H1 (cell line): ENCODE measurements at regions not wholly inside any gene's neighbourhood (a gene's known extent, or its start where the extent isn't known, plus 50 kb on each side); places are given as distances from the start of the nearest gene placed in this dataset.

Experiments
- CTCF ChIA-PET: fragments of 300-600 bp; sonication (Branson Sonifier 250); formaldehyde crosslinking; loops from one replicate; lab custom pipeline; 2021; ENCODE audit not compliant: partially characterized antibody; lab: Charles Lee
- POLR2A ChIA-PET: fragments of 300-600 bp; sonication (Branson Sonifier 250); formaldehyde crosslinking; loops from one replicate; lab custom pipeline; 2021; ENCODE audit warnings: inconsistent platforms; ENCODE audit not compliant: partially characterized antibody; lab: Charles Lee
- DNase-seq, 2 experiments: peaks; one replicate each; pipeline versions ENCODE4 v3.0.0 to v3.0.0-alpha.2; 2010 to 2022; ENCODE audit warnings: low spot score in 2 of 2, low read depth in 1 of 2, mixed read lengths in 1 of 2
- FAIRE-seq: peaks from 2 replicates; lab custom pipeline; 2011; peaks lifted over from hg19 to GRCh38; lab: Jason Lieb, UNC
- H2AFZ ChIP-seq: 2 replicates; pipeline ENCODE4 v1.8.1; 2012; ENCODE audit warnings: low read length, inconsistent platforms
- H2AK5ac ChIP-seq: 2 replicates; pipeline ENCODE4 v1.6.1; 2013; ENCODE audit warnings: low read depth, low read length
- H2BK120ac ChIP-seq: replicated peaks from 2 replicates; pipeline ENCODE3; 2013; ENCODE audit warnings: low read depth, low read length, inconsistent platforms
- H2BK12ac ChIP-seq: 2 replicates; pipeline ENCODE4 v1.6.1; 2013; ENCODE audit warnings: low read depth, low read length
- H2BK15ac ChIP-seq: 2 replicates; pipeline ENCODE4 v1.6.1; 2013; ENCODE audit warnings: low read length
- H2BK20ac ChIP-seq: 2 replicates; pipeline ENCODE4 v1.6.1; 2013; ENCODE audit warnings: low read length
- H2BK5ac ChIP-seq: 2 replicates; pipeline ENCODE4 v1.6.1; 2013; ENCODE audit warnings: low read depth, low read length
- H3K14ac ChIP-seq: 2 replicates; pipeline ENCODE4 v1.6.1; 2013; ENCODE audit warnings: inconsistent platforms; ENCODE audit not compliant: insufficient read length
- H3K18ac ChIP-seq: 2 replicates; pipeline ENCODE4 v1.6.1; 2013; ENCODE audit warnings: low read length; ENCODE audit errors: extremely low read depth
- H3K23ac ChIP-seq: 2 replicates; pipeline ENCODE4 v1.6.1; 2013; ENCODE audit warnings: inconsistent platforms; ENCODE audit not compliant: insufficient read length
- H3K23me2 ChIP-seq: 2 replicates; pipeline ENCODE4 v1.6.1; 2013; ENCODE audit warnings: low read depth, low read length
- H3K27ac ChIP-seq: 2 replicates; pipeline ENCODE4 v1.6.1; 2011; ENCODE audit warnings: low read depth, low read length, inconsistent platforms
- H3K27me3 ChIP-seq, 4 experiments: replicated peaks in 1 of 4; 1 replicate in 1 of 4; 2 replicates in 3 of 4; pipeline versions ENCODE4 v1.6.1 to v1.8.1; 2011 to 2013; ENCODE audit warnings: low read length in 3 of 4, mild to moderate bottlenecking in 3 of 4, inconsistent platforms in 2 of 4, mixed read lengths in 2 of 4, moderate library complexity in 1 of 4; ENCODE audit not compliant: control insufficient read depth in 3 of 4, insufficient read depth in 3 of 4; ENCODE audit errors: extremely low read depth in 1 of 4
- H3K36me3 ChIP-seq, 4 experiments: 2 replicates each; pipeline versions ENCODE4 v1.6.1 to v1.8.1; 2011 to 2013; ENCODE audit warnings: mild to moderate bottlenecking in 4 of 4, low read length in 3 of 4, moderate library complexity in 2 of 4, control low read depth in 1 of 4, inconsistent platforms in 1 of 4; ENCODE audit not compliant: insufficient read depth in 4 of 4, control insufficient read depth in 2 of 4
- H3K4ac ChIP-seq: replicated peaks from 2 replicates; pipeline ENCODE3; 2013; ENCODE audit warnings: low read length, low read depth, mixed read lengths, inconsistent platforms; ENCODE audit not compliant: insufficient read length
- H3K4me1 ChIP-seq, 4 experiments: replicated peaks in 1 of 4; 1 replicate in 1 of 4; 2 replicates in 3 of 4; pipeline versions ENCODE4 v1.6.1 to v1.8.1; 2011 to 2013; ENCODE audit warnings: low read length in 3 of 4, inconsistent platforms in 2 of 4, mixed read lengths in 1 of 4; ENCODE audit not compliant: insufficient read depth in 4 of 4, control insufficient read depth in 3 of 4
- H3K4me2 ChIP-seq, 2 experiments: 2 replicates each; pipeline versions ENCODE4 v1.6.1 to v1.8.1; 2011 to 2013; ENCODE audit warnings: low read depth in 2 of 2, low read length in 2 of 2, control low read depth in 1 of 2, inconsistent platforms in 1 of 2, mild to moderate bottlenecking in 1 of 2; ENCODE audit not compliant: insufficient read depth in 1 of 2
- H3K4me3 ChIP-seq, 4 experiments: fragments of 200-600, 300-600 bp in 1 of 4; sonication (generic), shearing (Covaris generic), sonication (Bioruptor Twin) in 1 of 4; 2 replicates each; pipeline versions ENCODE4 v1.5.1 to v1.8.1; 2011 to 2016; ENCODE audit warnings: low read length in 4 of 4, low read depth in 3 of 4, control low read depth in 2 of 4, inconsistent platforms in 2 of 4, mild to moderate bottlenecking in 2 of 4, mixed read lengths in 1 of 4, moderate library complexity in 1 of 4; ENCODE audit not compliant: insufficient read depth in 2 of 4; ENCODE audit errors: extremely low read depth in 1 of 4
- H3K56ac ChIP-seq: replicated peaks from 2 replicates; pipeline ENCODE3; 2013; ENCODE audit warnings: low read depth, mild to moderate bottlenecking, mixed read lengths, low read length, inconsistent platforms; ENCODE audit not compliant: insufficient read length
- H3K79me1 ChIP-seq: 2 replicates; pipeline ENCODE4 v1.6.1; 2013; ENCODE audit warnings: low read depth, low read length, control low read depth
- H3K79me2 ChIP-seq, 2 experiments: 2 replicates each; pipeline versions ENCODE4 v1.6.1 to v1.8.1; 2012 to 2013; ENCODE audit warnings: low read length in 2 of 2, mild to moderate bottlenecking in 2 of 2, inconsistent platforms in 1 of 2; ENCODE audit not compliant: insufficient read depth in 2 of 2, control insufficient read depth in 1 of 2
- H3K9ac ChIP-seq, 4 experiments: replicated peaks in 1 of 4; 1 replicate in 1 of 4; 2 replicates in 3 of 4; pipeline versions ENCODE4 v1.6.1 to v1.8.1; 2011 to 2013; ENCODE audit warnings: low read depth in 3 of 4, low read length in 3 of 4, control low read depth in 2 of 4, mild to moderate bottlenecking in 2 of 4, moderate library complexity in 2 of 4, inconsistent platforms in 1 of 4; ENCODE audit errors: extremely low read depth in 1 of 4
- H3K9me3 ChIP-seq, 2 experiments: 2 replicates each; pipeline versions ENCODE4 v1.6.1 to v1.8.1; 2012 to 2013; ENCODE audit warnings: mild to moderate bottlenecking in 2 of 2, moderate library complexity in 2 of 2, control low read depth in 1 of 2, inconsistent platforms in 1 of 2, low read depth in 1 of 2, low read length in 1 of 2, mixed read lengths in 1 of 2; ENCODE audit not compliant: insufficient read depth in 2 of 2
- H4K20me1 ChIP-seq, 2 experiments: replicated peaks in 1 of 2; 2 replicates each; pipeline versions ENCODE3 to v1.8.1; 2011 to 2013; ENCODE audit warnings: inconsistent platforms in 2 of 2, low read length in 2 of 2, mild to moderate bottlenecking in 1 of 2; ENCODE audit not compliant: insufficient read depth in 2 of 2, control insufficient read depth in 1 of 2
- H4K5ac ChIP-seq: 2 replicates; pipeline ENCODE4 v1.6.1; 2013; ENCODE audit warnings: low read length, low read depth, mixed read lengths, inconsistent platforms; ENCODE audit not compliant: insufficient read length
- H4K8ac ChIP-seq: 2 replicates; pipeline ENCODE4 v1.8.0; 2013; ENCODE audit warnings: mild to moderate bottlenecking, moderate library complexity, low read length, inconsistent platforms; ENCODE audit not compliant: insufficient read depth; ENCODE audit errors: extremely low read depth
- H4K91ac ChIP-seq: replicated peaks from 2 replicates; pipeline ENCODE3; 2013; ENCODE audit warnings: low read length, mixed read lengths, inconsistent platforms; ENCODE audit not compliant: insufficient read length
- TAF7 ChIP-seq: optimal IDR thresholded peaks from 2 replicates; pipeline ENCODE3; 2011; ENCODE audit warnings: low read depth, mild to moderate bottlenecking, inconsistent platforms, low read length, moderate library complexity, borderline replicate concordance
- WGBS, 2 experiments: shearing (Covaris generic) in 1 of 2; methylation state at CpG; one replicate each; pipeline versions ENCODE4 v1.1.6 to v1.1.7; 2013 to 2015; ENCODE audit warnings: low lambda C conversion rate in 2 of 2, mixed read lengths in 2 of 2, inconsistent platforms in 1 of 2, low coverage in 1 of 2, missing lambda C conversion rate in 1 of 2; ENCODE audit not compliant: insufficient replicate concordance in 2 of 2, insufficient coverage in 1 of 2, insufficient read length in 1 of 2; ENCODE audit errors: extremely low coverage in 1 of 2, missing lambda C conversion rate in 1 of 2; 5-methylcytosine and 5-hydroxymethylcytosine counted together

GRCh38 chr5:159763562-159763961 lies 152.7 kb upstream of the ADRA1B start:
- WGBS, 2 experiments: 88% methylated on average over 9 of the region's 9 CpGs; no CpG with 5 or more reads in 1 of the 2 experiments
- H3K23ac ChIP-seq: no peak overlapping the region
- H4K91ac ChIP-seq: peak overlapping the region; percentile 45
- no peaks in the 10 kb centered on the region for H3K36me3 ChIP-seq
- no peak overlapping the region for H3K9ac ChIP-seq
- H4K8ac ChIP-seq: no peak overlapping the region; the same call in 1 of the 2 replicates
- H2BK20ac ChIP-seq: 0 out of 2 replicates have a peak overlapping the region, but pooled peaks have one; percentile 16
- H3K79me2 ChIP-seq: no peaks in the 10 kb centered on the region
- H3K4me1 ChIP-seq: peaks cover under 1 to 10% (median 4%) of the 10 kb centered on the region in 4 experiments; a peak in 5 of 7 replicates
- DNase-seq (no peak), FAIRE-seq (no peak)
- POLR2A ChIA-PET: no interaction called here
- H3K4ac ChIP-seq: no peak overlapping the region
- H3K23me2 ChIP-seq: no peaks in the 10 kb centered on the region
- H2BK120ac ChIP-seq: no peak overlapping the region
- no peak overlapping the region for H3K4me2 ChIP-seq
- H3K79me1 ChIP-seq: no peaks in the 10 kb centered on the region
- peak overlapping the region; percentile 91 for H2AFZ ChIP-seq
- no peak overlapping the region for H3K4me3 ChIP-seq
- H4K20me1 ChIP-seq: no peaks in the 10 kb centered on the region
- no peak overlapping the region for H2BK15ac ChIP-seq
- no peak overlapping the region for H3K56ac ChIP-seq
- no peak overlapping the region for H3K27ac ChIP-seq
- no peak overlapping the region for H2BK5ac ChIP-seq
- no peak overlapping the region for H3K14ac ChIP-seq
- CTCF ChIA-PET: interaction anchor here (0.6 to 1.9 kb wide), 6 partner anchors 10 to 320 kb away, joined by 3 to 12 read pairs (median 3); no protein-coding TSS in a partner anchor
- no peaks in the 10 kb centered on the region for H3K27me3 ChIP-seq
- no peaks in the 10 kb centered on the region for H3K9me3 ChIP-seq
- no peak overlapping the region for H4K5ac ChIP-seq
- H3K18ac ChIP-seq: no peak overlapping the region
- H2AK5ac ChIP-seq: no peak overlapping the region
- no peak overlapping the region for H2BK12ac ChIP-seq
- TF ChIP-seq TAF7: no peak
